ENCODE measurements at regions not wholly inside any gene's neighbourhood (a gene's known extent, or its start where the extent isn't known, plus 50 kb on each side); places are given as distances from the start of the nearest gene placed in this dataset.

GRCh38 chr13:34611671-34612070 is 330.4 kb upstream of the NBEA start:
- Histone ChIP-seq H3K4me1 (ENCODE audit: insufficient read depth, low read length) (no peaks in the 10 kb centered on the region), H3K27me3 (ENCODE audit: insufficient read depth, low read length) (no peaks in the 10 kb centered on the region), H3K4me2 (ENCODE audit: insufficient read depth, low read length) (no peak overlapping the region), H3K4me3 (ENCODE audit: insufficient read depth, low read length) (no peak overlapping the region), H3K36me3 (ENCODE audit: insufficient read depth, low read length) (no peaks in the 10 kb centered on the region), H4K20me1 (ENCODE audit: insufficient read depth, low read length) (no peaks in the 10 kb centered on the region), H3K27ac (ENCODE audit: low read depth, low read length) (no peak overlapping the region), H2AFZ (ENCODE audit: low read length) (no peak overlapping the region), H3K79me2 (ENCODE audit: insufficient read depth, low read length) (no peaks in the 10 kb centered on the region), H3K9me3 (ENCODE audit: low read depth, low read length) (no peaks in the 10 kb centered on the region)
- no peak for TF ChIP-seq CTCF (IDR thresholded peaks at IDR 0.05; ENCODE audit: extremely low read depth, low read depth, low read length)
- DNase-seq (ENCODE audit: insufficient read length, low spot score, missing footprints) = no peak

GRCh38 chr13:34617473-34618083 is 324.5 kb upstream of the NBEA start:
- H3K27ac ChIP-seq (ENCODE audit: low read depth, low read length) = no peak overlapping the region
- H3K4me3 ChIP-seq (ENCODE audit: insufficient read depth, low read length) = no peak overlapping the region
- no peaks in the 10 kb centered on the region for H3K79me2 ChIP-seq (ENCODE audit: insufficient read depth, low read length)
- H3K4me2 ChIP-seq (ENCODE audit: insufficient read depth, low read length) = no peak overlapping the region
- no peak overlapping the region for H2AFZ ChIP-seq (ENCODE audit: low read length)
- H3K9me3 ChIP-seq (ENCODE audit: low read depth, low read length) = no peaks in the 10 kb centered on the region
- no peaks in the 10 kb centered on the region for H4K20me1 ChIP-seq (ENCODE audit: insufficient read depth, low read length)
- no peaks in the 10 kb centered on the region for H3K4me1 ChIP-seq (ENCODE audit: insufficient read depth, low read length)
- DNase-seq (ENCODE audit: insufficient read length, low spot score, missing footprints) = no peak
- H3K27me3 ChIP-seq (ENCODE audit: insufficient read depth, low read length) = no peaks in the 10 kb centered on the region
- no peak for TF ChIP-seq CTCF (IDR thresholded peaks at IDR 0.05; ENCODE audit: extremely low read depth, low read depth, low read length)
- no peaks in the 10 kb centered on the region for H3K36me3 ChIP-seq (ENCODE audit: insufficient read depth, low read length)

- H2AFZ ChIP-seq (ENCODE audit: low read length) = no peak overlapping the region
- no peaks in the 10 kb centered on the region for H4K20me1 ChIP-seq (ENCODE audit: insufficient read depth, low read length)
- no peaks in the 10 kb centered on the region for H3K4me1 ChIP-seq (ENCODE audit: insufficient read depth, low read length)
- no peaks in the 10 kb centered on the region for H3K79me2 ChIP-seq (ENCODE audit: insufficient read depth, low read length)
- DNase-seq (ENCODE audit: insufficient read length, low spot score, missing footprints) = no peak
- H3K36me3 ChIP-seq (ENCODE audit: insufficient read depth, low read length) = no peaks in the 10 kb centered on the region
- no peak overlapping the region for H3K27ac ChIP-seq (ENCODE audit: low read depth, low read length)
- no peaks in the 10 kb centered on the region for H3K27me3 ChIP-seq (ENCODE audit: insufficient read depth, low read length)
- no peaks in the 10 kb centered on the region for H3K9me3 ChIP-seq (ENCODE audit: low read depth, low read length)
- no peak for TF ChIP-seq CTCF (IDR thresholded peaks at IDR 0.05; ENCODE audit: extremely low read depth, low read depth, low read length)
- no peak overlapping the region for H3K4me3 ChIP-seq (ENCODE audit: insufficient read depth, low read length)
- no peak overlapping the region for H3K4me2 ChIP-seq (ENCODE audit: insufficient read depth, low read length)
Measured at GRCh38 chr13:34618654-34619053, 323.4 kb upstream of the NBEA start.

- H2AFZ ChIP-seq (ENCODE audit: low read length) = no peak overlapping the region
- TF ChIP-seq CTCF (IDR thresholded peaks at IDR 0.05; ENCODE audit: extremely low read depth, low read depth, low read length) = no peak
- no peak overlapping the region for H3K4me3 ChIP-seq (ENCODE audit: insufficient read depth, low read length)
- H3K4me2 ChIP-seq (ENCODE audit: insufficient read depth, low read length) = no peak overlapping the region
- no peak overlapping the region for H3K27ac ChIP-seq (ENCODE audit: low read depth, low read length)
- no peaks in the 10 kb centered on the region for H3K79me2 ChIP-seq (ENCODE audit: insufficient read depth, low read length)
- no peaks in the 10 kb centered on the region for H3K36me3 ChIP-seq (ENCODE audit: insufficient read depth, low read length)
- DNase-seq (ENCODE audit: insufficient read length, low spot score, missing footprints) = no peak
- no peaks in the 10 kb centered on the region for H3K27me3 ChIP-seq (ENCODE audit: insufficient read depth, low read length)
- no peaks in the 10 kb centered on the region for H4K20me1 ChIP-seq (ENCODE audit: insufficient read depth, low read length)
- no peaks in the 10 kb centered on the region for H3K9me3 ChIP-seq (ENCODE audit: low read depth, low read length)
- H3K4me1 ChIP-seq (ENCODE audit: insufficient read depth, low read length) = no peaks in the 10 kb centered on the region
Measured at GRCh38 chr13:34619326-34619725, 322.7 kb upstream of the NBEA start.
